KMS-11 (cell line): ENCODE measurements at regions not wholly inside any gene's neighbourhood (a gene's known extent, or its start where the extent isn't known, plus 50 kb on each side); places are given as distances from the start of the nearest gene placed in this dataset.

ENCODE experiments used
- H2AFZ ChIP-seq: fragments of 200-600 bp; sonication (generic); 2 replicates; pipeline ENCODE4 v1.6.1; 2016; ENCODE audit warnings: antibody characterized with exemption, mixed run types, low read depth
- H3K27ac ChIP-seq: fragments of 200-600 bp; sonication (generic); 2 replicates; pipeline ENCODE4 v1.6.1; 2016; ENCODE audit warnings: mild to moderate bottlenecking, mixed run types
- H3K27me3 ChIP-seq: fragments of 200-600 bp; sonication (generic); 2 replicates; pipeline ENCODE4 v1.6.1; 2017; ENCODE audit warnings: mild to moderate bottlenecking, low read depth, mixed run types, moderate library complexity; ENCODE audit not compliant: insufficient read depth
- H3K36me3 ChIP-seq: fragments of 200-600 bp; sonication (generic); 2 replicates; pipeline ENCODE4 v1.6.1; 2017; ENCODE audit warnings: mild to moderate bottlenecking, mixed run types; ENCODE audit not compliant: insufficient read depth
- H3K4me1 ChIP-seq: fragments of 200-600 bp; sonication (generic); 2 replicates; pipeline ENCODE4 v1.6.1; 2016; ENCODE audit warnings: mild to moderate bottlenecking, low read depth, mixed run types; ENCODE audit not compliant: poor library complexity, severe bottlenecking
- H3K4me2 ChIP-seq: fragments of 200-600 bp; sonication (generic); 2 replicates; pipeline ENCODE4 v1.7.0; 2016; ENCODE audit warnings: mild to moderate bottlenecking, mixed run types
- H3K4me3 ChIP-seq: fragments of 200-600 bp; sonication (generic); IDR thresholded peaks from 2 replicates; pipeline ENCODE4 v1.6.1; 2017; ENCODE audit warnings: low read depth, low read length, mixed read lengths; ENCODE audit not compliant: insufficient read depth
- H3K79me2 ChIP-seq: fragments of 200-600 bp; sonication (generic); 2 replicates; pipeline ENCODE4 v1.6.1; 2016; ENCODE audit warnings: low read depth, mixed run types; ENCODE audit not compliant: insufficient read depth
- H3K9ac ChIP-seq: fragments of 200-600 bp; sonication (generic); 2 replicates; pipeline ENCODE4 v1.6.1; 2016; ENCODE audit warnings: mild to moderate bottlenecking, mixed run types
- H4K20me1 ChIP-seq: fragments of 200-600 bp; sonication (generic); 2 replicates; pipeline ENCODE4 v1.6.1; 2016; ENCODE audit warnings: mild to moderate bottlenecking, mixed run types; ENCODE audit not compliant: insufficient read depth
- TF ChIP-seq, protein P1 (sequence below): fragments of 200-600 bp; sonication (generic); conservative IDR thresholded peaks from 2 replicates; pipeline ENCODE4 v1.6.1; 2017; ENCODE audit warnings: low read depth, mild to moderate bottlenecking, antibody characterized with exemption, low read length, moderate library complexity, mixed read lengths

GRCh38 chr9:95771556-95772246 lies 103.8 kb upstream of the ERCC6L2 start:
- no peaks in the 10 kb centered on the region for H4K20me1 ChIP-seq
- H3K27me3 ChIP-seq, result no peaks in the 10 kb centered on the region
- no peak overlapping the region for H3K27ac ChIP-seq
- H3K79me2 ChIP-seq, result no peaks in the 10 kb centered on the region
- no peaks in the 10 kb centered on the region for H3K36me3 ChIP-seq
- H3K9ac ChIP-seq, result no peak overlapping the region
- TF ChIP-seq, protein P1, sequence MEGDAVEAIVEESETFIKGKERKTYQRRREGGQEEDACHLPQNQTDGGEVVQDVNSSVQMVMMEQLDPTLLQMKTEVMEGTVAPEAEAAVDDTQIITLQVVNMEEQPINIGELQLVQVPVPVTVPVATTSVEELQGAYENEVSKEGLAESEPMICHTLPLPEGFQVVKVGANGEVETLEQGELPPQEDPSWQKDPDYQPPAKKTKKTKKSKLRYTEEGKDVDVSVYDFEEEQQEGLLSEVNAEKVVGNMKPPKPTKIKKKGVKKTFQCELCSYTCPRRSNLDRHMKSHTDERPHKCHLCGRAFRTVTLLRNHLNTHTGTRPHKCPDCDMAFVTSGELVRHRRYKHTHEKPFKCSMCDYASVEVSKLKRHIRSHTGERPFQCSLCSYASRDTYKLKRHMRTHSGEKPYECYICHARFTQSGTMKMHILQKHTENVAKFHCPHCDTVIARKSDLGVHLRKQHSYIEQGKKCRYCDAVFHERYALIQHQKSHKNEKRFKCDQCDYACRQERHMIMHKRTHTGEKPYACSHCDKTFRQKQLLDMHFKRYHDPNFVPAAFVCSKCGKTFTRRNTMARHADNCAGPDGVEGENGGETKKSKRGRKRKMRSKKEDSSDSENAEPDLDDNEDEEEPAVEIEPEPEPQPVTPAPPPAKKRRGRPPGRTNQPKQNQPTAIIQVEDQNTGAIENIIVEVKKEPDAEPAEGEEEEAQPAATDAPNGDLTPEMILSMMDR, result no peak
- H2AFZ ChIP-seq, result no peak overlapping the region
- no peak overlapping the region for H3K4me3 ChIP-seq
- H3K4me1 ChIP-seq, result no peaks in the 10 kb centered on the region
- no peak overlapping the region for H3K4me2 ChIP-seq

- Histone ChIP-seq H4K20me1 (no peaks in the 10 kb centered on the region), H2AFZ (no peak overlapping the region), H3K9ac (no peak overlapping the region), H3K4me2 (no peak overlapping the region), H3K4me1 (no peaks in the 10 kb centered on the region), H3K36me3 (no peaks in the 10 kb centered on the region), H3K79me2 (no peaks in the 10 kb centered on the region), H3K4me3 (no peak overlapping the region), H3K27me3 (no peaks in the 10 kb centered on the region), H3K27ac (no peak overlapping the region)
- TF ChIP-seq, protein P1, result no peak
These were observed 104.8 kb upstream of the ERCC6L2 start for GRCh38 chr9:95770653-95771131.

DNA sequence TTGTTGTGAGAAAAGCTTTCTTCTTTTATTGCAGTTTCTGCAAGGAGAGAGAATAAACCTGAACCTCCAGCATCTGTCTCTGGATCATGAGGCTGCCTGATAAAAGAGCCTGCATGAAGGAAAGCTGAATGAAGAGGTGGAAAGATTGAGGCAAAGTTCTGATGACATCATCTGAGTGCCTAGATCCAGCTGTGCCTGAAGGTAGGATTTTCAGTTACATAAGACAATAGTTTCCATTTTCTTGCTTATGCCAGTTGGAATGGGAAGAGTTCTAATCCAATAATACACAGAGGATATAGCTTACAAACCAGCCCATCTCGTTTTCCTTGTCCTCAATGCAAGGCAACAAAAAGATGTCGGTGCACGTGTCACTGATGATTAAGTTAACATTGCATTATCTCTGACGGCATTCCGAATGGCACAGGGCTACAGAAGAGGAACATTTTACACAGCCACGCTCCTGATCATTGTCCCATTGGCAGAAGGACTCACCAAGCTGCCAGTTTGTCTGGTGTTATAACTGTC lies 105.5 kb upstream of the ERCC6L2 start:
- Histone ChIP-seq H3K36me3 (no peaks in the 10 kb centered on the region), H3K79me2 (no peaks in the 10 kb centered on the region), H3K4me1 (no peaks in the 10 kb centered on the region), H3K9ac (no peak overlapping the region), H3K4me2 (no peak overlapping the region), H3K4me3 (no peak overlapping the region), H3K27ac (no peak overlapping the region), H4K20me1 (no peaks in the 10 kb centered on the region), H3K27me3 (no peaks in the 10 kb centered on the region), H2AFZ (no peak overlapping the region)
- TF ChIP-seq, protein P1, result no peak

- no peak overlapping the region for H3K9ac ChIP-seq
- no peaks in the 10 kb centered on the region for H3K79me2 ChIP-seq
- H3K4me1 ChIP-seq, result no peaks in the 10 kb centered on the region
- H3K27ac ChIP-seq, result no peak overlapping the region
- H3K4me3 ChIP-seq, result no peak overlapping the region
- H3K36me3 ChIP-seq, result no peaks in the 10 kb centered on the region
- H3K27me3 ChIP-seq, result no peaks in the 10 kb centered on the region
- TF ChIP-seq, protein P1, result no peak
- H3K4me2 ChIP-seq, result no peak overlapping the region
- no peaks in the 10 kb centered on the region for H4K20me1 ChIP-seq
- H2AFZ ChIP-seq, result no peak overlapping the region
These were observed 106.0 kb upstream of the ERCC6L2 start for GRCh38 chr9:95769473-95769872.
